ENCODE measurements at regions not wholly inside any gene's neighbourhood (a gene's known extent, or its start where the extent isn't known, plus 50 kb on each side); places are given as distances from the start of the nearest gene placed in this dataset.

DNA sequence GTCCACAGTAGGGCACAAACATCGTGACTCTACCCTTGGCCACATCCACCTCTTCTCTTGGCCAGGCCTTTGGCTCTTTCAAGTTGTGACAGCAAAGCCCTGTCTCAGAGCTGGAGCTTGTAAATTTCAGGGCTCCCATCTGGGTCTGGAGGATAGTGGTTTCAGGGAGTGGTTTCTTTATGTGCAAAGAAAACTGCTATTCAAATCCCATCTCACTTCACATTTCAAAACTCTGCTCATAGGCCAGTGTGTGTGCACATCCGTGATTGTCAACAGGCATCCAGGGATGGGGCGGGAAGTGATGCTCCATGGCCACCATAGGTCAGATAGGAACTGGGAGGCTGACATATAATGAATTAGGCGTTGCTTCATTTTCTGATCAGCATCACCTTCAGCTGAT, 107.8 kb upstream of the IL12B start:
- no peak for TF ChIP-seq CTCF (conservative IDR thresholded peaks at IDR 0.05; ENCODE audit: low read depth, low read length)
- Histone ChIP-seq H3K4me3 (IDR thresholded peaks at IDR 0.05; ENCODE audit: insufficient read depth, low read depth, low read length) (no peak overlapping the region), H3K27ac (no peak overlapping the region), H3K79me2 (ENCODE audit: insufficient read depth, low read depth) (no peaks in the 10 kb centered on the region), H3K4me2 (no peak overlapping the region), H3K9ac (no peak overlapping the region), H3K36me3 (ENCODE audit: insufficient read depth) (no peaks in the 10 kb centered on the region), H3K27me3 (ENCODE audit: insufficient read depth, low read depth) (no peaks in the 10 kb centered on the region), H4K20me1 (ENCODE audit: insufficient read depth) (no peaks in the 10 kb centered on the region), H3K4me1 (ENCODE audit: low read depth, poor library complexity, severe bottlenecking) (no peaks in the 10 kb centered on the region), H2AFZ (ENCODE audit: low read depth) (no peak overlapping the region)

- no peak overlapping the region for H3K4me2 ChIP-seq
- H3K36me3 ChIP-seq (ENCODE audit: insufficient read depth) = no peaks in the 10 kb centered on the region
- H3K27ac ChIP-seq = no peak overlapping the region
- no peak for TF ChIP-seq CTCF (conservative IDR thresholded peaks at IDR 0.05; ENCODE audit: low read depth, low read length)
- no peaks in the 10 kb centered on the region for H3K79me2 ChIP-seq (ENCODE audit: insufficient read depth, low read depth)
- H2AFZ ChIP-seq (ENCODE audit: low read depth) = no peak overlapping the region
- H3K4me1 ChIP-seq (ENCODE audit: low read depth, poor library complexity, severe bottlenecking) = no peaks in the 10 kb centered on the region
- H3K4me3 ChIP-seq (IDR thresholded peaks at IDR 0.05; ENCODE audit: insufficient read depth, low read depth, low read length) = no peak overlapping the region
- no peaks in the 10 kb centered on the region for H4K20me1 ChIP-seq (ENCODE audit: insufficient read depth)
- no peaks in the 10 kb centered on the region for H3K27me3 ChIP-seq (ENCODE audit: insufficient read depth, low read depth)
- no peak overlapping the region for H3K9ac ChIP-seq
These were observed 108.7 kb upstream of the IL12B start for GRCh38 chr5:159439002-159439401.

GRCh38 chr5:159440235-159440634, 109.9 kb upstream of the IL12B start:
- Histone ChIP-seq H3K4me3 (IDR thresholded peaks at IDR 0.05; ENCODE audit: insufficient read depth, low read depth, low read length) (no peak overlapping the region), H3K27me3 (ENCODE audit: insufficient read depth, low read depth) (no peaks in the 10 kb centered on the region), H3K27ac (no peak overlapping the region), H2AFZ (ENCODE audit: low read depth) (no peak overlapping the region), H4K20me1 (ENCODE audit: insufficient read depth) (no peaks in the 10 kb centered on the region), H3K4me1 (ENCODE audit: low read depth, poor library complexity, severe bottlenecking) (no peaks in the 10 kb centered on the region), H3K4me2 (no peak overlapping the region), H3K79me2 (ENCODE audit: insufficient read depth, low read depth) (no peaks in the 10 kb centered on the region), H3K36me3 (ENCODE audit: insufficient read depth) (no peaks in the 10 kb centered on the region), H3K9ac (no peak overlapping the region)
- TF ChIP-seq CTCF (conservative IDR thresholded peaks at IDR 0.05; ENCODE audit: low read depth, low read length) = no peak

DNA sequence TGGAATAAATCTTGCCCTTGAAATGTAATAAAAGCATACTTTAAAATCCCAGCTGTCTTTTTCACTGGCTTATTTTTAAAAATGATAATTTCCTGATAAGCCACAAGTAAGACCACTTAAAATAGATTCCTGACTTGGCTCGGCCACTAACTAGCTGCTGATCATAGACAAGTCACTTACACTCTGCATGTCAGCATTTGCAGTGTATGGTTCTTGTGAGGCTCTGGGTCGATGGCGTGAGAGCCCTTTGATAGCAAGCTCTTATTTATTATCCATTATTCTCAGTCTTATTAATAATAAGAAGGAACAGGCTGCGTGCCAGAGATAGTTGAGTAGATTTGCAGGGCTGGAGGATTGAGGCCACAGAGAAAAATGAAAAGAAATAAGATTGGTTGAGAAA, 110.7 kb upstream of the IL12B start:
- H4K20me1 ChIP-seq (ENCODE audit: insufficient read depth) = no peaks in the 10 kb centered on the region
- H3K79me2 ChIP-seq (ENCODE audit: insufficient read depth, low read depth) = no peaks in the 10 kb centered on the region
- H3K4me3 ChIP-seq (IDR thresholded peaks at IDR 0.05; ENCODE audit: insufficient read depth, low read depth, low read length) = no peak overlapping the region
- no peak overlapping the region for H3K27ac ChIP-seq
- no peaks in the 10 kb centered on the region for H3K36me3 ChIP-seq (ENCODE audit: insufficient read depth)
- no peak for TF ChIP-seq CTCF (conservative IDR thresholded peaks at IDR 0.05; ENCODE audit: low read depth, low read length)
- no peaks in the 10 kb centered on the region for H3K27me3 ChIP-seq (ENCODE audit: insufficient read depth, low read depth)
- no peak overlapping the region for H3K4me2 ChIP-seq
- H3K4me1 ChIP-seq (ENCODE audit: low read depth, poor library complexity, severe bottlenecking) = no peaks in the 10 kb centered on the region
- no peak overlapping the region for H2AFZ ChIP-seq (ENCODE audit: low read depth)
- H3K9ac ChIP-seq = no peak overlapping the region

GRCh38 chr5:159441441-159441840, 111.2 kb upstream of the IL12B start:
- no peaks in the 10 kb centered on the region for H3K36me3 ChIP-seq (ENCODE audit: insufficient read depth)
- H4K20me1 ChIP-seq (ENCODE audit: insufficient read depth) = no peaks in the 10 kb centered on the region
- no peak overlapping the region for H3K9ac ChIP-seq
- no peak overlapping the region for H3K27ac ChIP-seq
- no peaks in the 10 kb centered on the region for H3K4me1 ChIP-seq (ENCODE audit: low read depth, poor library complexity, severe bottlenecking)
- no peaks in the 10 kb centered on the region for H3K79me2 ChIP-seq (ENCODE audit: insufficient read depth, low read depth)
- H3K27me3 ChIP-seq (ENCODE audit: insufficient read depth, low read depth) = no peaks in the 10 kb centered on the region
- no peak overlapping the region for H2AFZ ChIP-seq (ENCODE audit: low read depth)
- H3K4me2 ChIP-seq = no peak overlapping the region
- TF ChIP-seq CTCF (conservative IDR thresholded peaks at IDR 0.05; ENCODE audit: low read depth, low read length) = no peak
- no peak overlapping the region for H3K4me3 ChIP-seq (IDR thresholded peaks at IDR 0.05; ENCODE audit: insufficient read depth, low read depth, low read length)

All from KMS-11 (cell line).